Mesenchymal stem cell (in vitro differentiated cells and primary cell): ENCODE measurements at regions not wholly inside any gene's neighbourhood (a gene's known extent, or its start where the extent isn't known, plus 50 kb on each side); places are given as distances from the start of the nearest gene placed in this dataset.
A peak's percentile ranks its signal among the peaks of the same experiment; 100 is the strongest.

Experiments used
- DNase-seq: peaks from one replicate; pipeline ENCODE4 v3.0.0-alpha.2; 2013
- H2AFZ ChIP-seq: one replicate; pipeline ENCODE4 v1.6.1; 2013; ENCODE audit warnings: low read depth, mild to moderate bottlenecking, control low read depth, inconsistent platforms, low read length, moderate library complexity
- H2AK5ac ChIP-seq: 2 replicates; pipeline ENCODE4 v1.6.1; 2013; ENCODE audit warnings: low read length, moderate library complexity, mild to moderate bottlenecking, inconsistent platforms; ENCODE audit not compliant: severe bottlenecking
- H2BK120ac ChIP-seq: one replicate; pipeline ENCODE4 v1.6.1; 2013; ENCODE audit warnings: low read depth, mild to moderate bottlenecking, inconsistent platforms, low read length, moderate library complexity
- H2BK12ac ChIP-seq, 2 experiments: one replicate each; pipeline ENCODE4 v1.6.1; 2013; ENCODE audit warnings: inconsistent platforms in 2 of 2, low read length in 2 of 2, mild to moderate bottlenecking in 2 of 2, moderate library complexity in 2 of 2, control low read depth in 1 of 2
- H2BK15ac ChIP-seq: one replicate; pipeline ENCODE4 v1.6.1; 2013; ENCODE audit warnings: mild to moderate bottlenecking, low read depth, inconsistent platforms; ENCODE audit not compliant: poor library complexity, severe bottlenecking
- H2BK5ac ChIP-seq: 2 replicates; pipeline ENCODE4 v1.6.1; 2013; ENCODE audit warnings: low read depth, mild to moderate bottlenecking, low read length, control low read depth, inconsistent platforms; ENCODE audit not compliant: poor library complexity, severe bottlenecking
- H3K14ac ChIP-seq, 2 experiments: one replicate each; pipeline ENCODE4 v1.6.1; 2013; ENCODE audit warnings: inconsistent platforms in 2 of 2, low read length in 2 of 2, control low read depth in 1 of 2, mild to moderate bottlenecking in 1 of 2, moderate library complexity in 1 of 2
- H3K18ac ChIP-seq, 2 experiments: one replicate each; pipeline ENCODE4 v1.6.1; 2013; ENCODE audit warnings: inconsistent platforms in 2 of 2, low read length in 2 of 2, control low read depth in 1 of 2, low read depth in 1 of 2, mild to moderate bottlenecking in 1 of 2
- H3K23ac ChIP-seq, 2 experiments: one replicate each; pipeline ENCODE4 v1.6.1; 2013; ENCODE audit warnings: inconsistent platforms in 2 of 2, low read length in 2 of 2, mild to moderate bottlenecking in 2 of 2, moderate library complexity in 2 of 2, control low read depth in 1 of 2
- H3K27ac ChIP-seq: 2 replicates; pipeline ENCODE4 v1.5.1; 2013; ENCODE audit warnings: mild to moderate bottlenecking, moderate library complexity, low read length, control low read depth, inconsistent platforms; ENCODE audit not compliant: poor library complexity, severe bottlenecking
- H3K27me3 ChIP-seq, 2 experiments: 2 replicates each; pipeline versions ENCODE4 v1.6.1 to v1.7.0; 2013; ENCODE audit warnings: low read length in 2 of 2, mild to moderate bottlenecking in 2 of 2, moderate library complexity in 2 of 2, control low read depth in 1 of 2, inconsistent platforms in 1 of 2; ENCODE audit not compliant: control insufficient read depth in 1 of 2, insufficient read depth in 1 of 2
- H3K36me3 ChIP-seq, 2 experiments: 2 replicates each; pipeline versions ENCODE4 v1.6.1 to v1.7.0; 2013; ENCODE audit warnings: low read length in 2 of 2, control low read depth in 1 of 2, inconsistent platforms in 1 of 2, low read depth in 1 of 2, mild to moderate bottlenecking in 1 of 2; ENCODE audit not compliant: insufficient read depth in 2 of 2, control insufficient read depth in 1 of 2
- H3K4ac ChIP-seq, 2 experiments: one replicate each; pipeline ENCODE4 v1.6.1; 2013; ENCODE audit warnings: inconsistent platforms in 2 of 2, low read length in 2 of 2, mild to moderate bottlenecking in 2 of 2, moderate library complexity in 2 of 2, control low read depth in 1 of 2, low read depth in 1 of 2
- H3K4me1 ChIP-seq: 2 replicates; pipeline ENCODE4 v1.6.1; 2013; ENCODE audit warnings: low read depth, low read length, control low read depth; ENCODE audit not compliant: control insufficient read depth, insufficient read depth
- H3K4me2 ChIP-seq: 2 replicates; pipeline ENCODE4 v1.6.1; 2013; ENCODE audit warnings: low read length, mild to moderate bottlenecking, inconsistent platforms; ENCODE audit not compliant: poor library complexity, severe bottlenecking
- H3K4me3 ChIP-seq, 2 experiments: 2 replicates each; pipeline versions ENCODE4 v1.5.1 to v1.7.0; 2013; ENCODE audit warnings: low read length in 2 of 2, mild to moderate bottlenecking in 2 of 2, control low read depth in 1 of 2, low read depth in 1 of 2; ENCODE audit not compliant: insufficient read depth in 1 of 2
- H3K79me1 ChIP-seq: replicated peaks from 2 replicates; pipeline ENCODE4 v1.6.1; 2013; ENCODE audit warnings: mild to moderate bottlenecking, control low read depth, low read length, inconsistent platforms; ENCODE audit not compliant: poor library complexity, severe bottlenecking
- H3K9ac ChIP-seq: 2 replicates; pipeline ENCODE4 v1.7.0; 2013; ENCODE audit warnings: mild to moderate bottlenecking, low read length, moderate library complexity
- H3K9me3 ChIP-seq: 2 replicates; pipeline ENCODE4 v1.7.0; 2013; ENCODE audit warnings: mild to moderate bottlenecking, low read length; ENCODE audit not compliant: control insufficient read depth
- H4K8ac ChIP-seq: one replicate; pipeline ENCODE4 v1.6.1; 2013; ENCODE audit warnings: inconsistent platforms, mild to moderate bottlenecking, low read length, moderate library complexity
- H4K91ac ChIP-seq: one replicate; pipeline ENCODE4 v1.6.1; 2013; ENCODE audit warnings: mild to moderate bottlenecking, low read length, inconsistent platforms
- WGBS: methylation state at CpG from one replicate; pipeline ENCODE4 v1.1.7; 2013; ENCODE audit warnings: mixed read lengths; 5-methylcytosine and 5-hydroxymethylcytosine counted together

DNA sequence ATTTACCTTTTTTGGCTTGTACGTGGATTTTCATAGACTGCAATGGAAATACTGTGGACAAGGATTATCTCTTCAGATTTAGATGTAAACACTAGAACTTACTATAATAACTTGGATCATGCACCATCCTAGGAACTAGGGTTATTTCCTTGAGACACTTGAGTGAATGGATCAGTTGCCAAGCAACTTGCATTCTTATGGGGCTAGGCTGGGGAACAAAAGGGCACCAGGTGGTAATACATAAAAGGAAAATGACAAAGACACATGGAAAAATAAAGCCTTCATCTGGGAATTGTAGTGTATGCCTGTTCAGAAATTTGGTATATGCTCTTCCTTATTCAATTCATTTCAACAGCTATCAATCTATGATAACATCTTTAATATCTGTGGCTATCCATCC is 247.1 kb downstream of the SPRY1 start:
- Histone ChIP-seq H3K36me3 (no peaks in the 10 kb centered on the region), H3K27me3 (no peaks in the 10 kb centered on the region), H2AK5ac (no peak overlapping the region), H3K9ac (no peak overlapping the region), H3K18ac (no peak overlapping the region), H4K8ac (no peak overlapping the region), H3K23ac (no peak overlapping the region), H2AFZ (no peak overlapping the region), H2BK12ac (no peak overlapping the region), H3K14ac (no peak overlapping the region), H3K4ac (no peak overlapping the region), H2BK120ac (no peak overlapping the region), H3K79me1 (no peaks in the 10 kb centered on the region), H2BK5ac (no peak overlapping the region), H2BK15ac (no peak overlapping the region), H3K4me1 (no peaks in the 10 kb centered on the region), H3K4me2 (no peak overlapping the region), H3K27ac (no peak overlapping the region), H3K9me3 (no peaks in the 10 kb centered on the region), H4K91ac (no peak overlapping the region), H3K4me3 (no peak overlapping the region)
- WGBS, result no CpG with 5 or more reads among the region's 1 CpG
- no peak for DNase-seq

GRCh38 chr4:123649250-123649644 is 252.7 kb downstream of the SPRY1 start:
- no peak overlapping the region for H2BK120ac ChIP-seq
- no peaks in the 10 kb centered on the region for H3K79me1 ChIP-seq
- no peak overlapping the region for H3K23ac ChIP-seq
- H3K9ac ChIP-seq, result peak overlapping the region; percentile 89
- H4K8ac ChIP-seq, result no peak overlapping the region
- H3K9me3 ChIP-seq, result no peaks in the 10 kb centered on the region
- H3K27ac ChIP-seq, result peak overlapping the region; percentile 81
- no peak overlapping the region for H4K91ac ChIP-seq
- no peak overlapping the region for H2BK5ac ChIP-seq
- no peak overlapping the region for H3K4me3 ChIP-seq
- H3K4me1 ChIP-seq, result no peaks in the 10 kb centered on the region
- 94% methylated on average over 2 of the region's 4 CpGs for WGBS
- no peak overlapping the region for H3K4me2 ChIP-seq
- no peak overlapping the region for H2BK15ac ChIP-seq
- H3K18ac ChIP-seq, result peak overlapping the region in 1 of 2 experiments; percentile 28
- no peak for DNase-seq
- no peaks in the 10 kb centered on the region for H3K36me3 ChIP-seq
- no peak overlapping the region for H3K4ac ChIP-seq
- H3K27me3 ChIP-seq, result no peaks in the 10 kb centered on the region
- peak overlapping the region in 1 of 2 experiments; percentile 42 for H2BK12ac ChIP-seq
- no peak overlapping the region for H3K14ac ChIP-seq
- H2AK5ac ChIP-seq, result no peak overlapping the region
- no peak overlapping the region for H2AFZ ChIP-seq

- H3K18ac ChIP-seq, result peak overlapping the region; percentile 4 to 28
- WGBS, result 64% methylated on average over 10 of the region's 11 CpGs
- no peaks in the 10 kb centered on the region for H3K79me1 ChIP-seq
- DNase-seq, result peak; percentile 96
- no peak overlapping the region for H2BK5ac ChIP-seq
- no peak overlapping the region for H3K4ac ChIP-seq
- H2AK5ac ChIP-seq, result no peak overlapping the region
- H3K4me2 ChIP-seq, result no peak overlapping the region
- H2BK15ac ChIP-seq, result no peak overlapping the region
- H3K9ac ChIP-seq, result peak overlapping the region; percentile 89
- peak overlapping the region in 1 of 2 experiments; percentile 37 for H3K4me3 ChIP-seq
- no peak overlapping the region for H3K23ac ChIP-seq
- peak overlapping the region; percentile 45 for H4K8ac ChIP-seq
- H3K4me1 ChIP-seq, result no peaks in the 10 kb centered on the region
- H3K14ac ChIP-seq, result no peak overlapping the region
- no peak overlapping the region for H2BK120ac ChIP-seq
- H3K36me3 ChIP-seq, result no peaks in the 10 kb centered on the region
- H3K9me3 ChIP-seq, result no peaks in the 10 kb centered on the region
- H2BK12ac ChIP-seq, result peak overlapping the region in 1 of 2 experiments; percentile 49
- no peaks in the 10 kb centered on the region for H3K27me3 ChIP-seq
- H3K27ac ChIP-seq, result peak overlapping the region; percentile 81
- H2AFZ ChIP-seq, result no peak overlapping the region
- no peak overlapping the region for H4K91ac ChIP-seq
Measured at GRCh38 chr4:123649645-123650391, 253.2 kb downstream of the SPRY1 start.

DNA sequence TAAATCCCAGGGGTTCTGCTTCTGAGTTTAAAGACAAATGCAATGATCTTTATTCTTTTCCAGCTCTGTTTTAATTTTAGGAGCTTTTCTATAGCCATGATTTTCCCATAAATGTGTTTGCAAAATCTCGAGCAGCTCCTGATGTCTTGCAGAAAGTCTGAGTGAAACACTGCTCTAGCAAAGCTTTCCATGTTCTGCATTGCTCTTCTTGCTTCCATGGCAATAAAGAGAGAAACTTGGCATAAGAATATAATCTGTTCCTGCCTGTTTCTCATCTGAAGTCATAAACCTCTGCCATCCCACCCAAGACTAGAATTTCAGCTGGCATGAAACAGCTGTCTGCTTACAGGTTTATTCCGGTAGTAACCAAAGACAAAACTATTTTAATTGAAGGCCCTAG is 254.5 kb downstream of the SPRY1 start:
- no peak overlapping the region for H2BK5ac ChIP-seq
- DNase-seq, result no peak
- no peak overlapping the region for H3K14ac ChIP-seq
- H2AFZ ChIP-seq, result no peak overlapping the region
- H3K4ac ChIP-seq, result no peak overlapping the region
- H3K27ac ChIP-seq, result no peak overlapping the region
- H2BK12ac ChIP-seq, result no peak overlapping the region
- H3K23ac ChIP-seq, result no peak overlapping the region
- 97% methylated on average over 2 of the region's 2 CpGs for WGBS
- H3K9ac ChIP-seq, result peak overlapping the region; percentile 89
- H3K4me1 ChIP-seq, result no peaks in the 10 kb centered on the region
- H4K91ac ChIP-seq, result no peak overlapping the region
- no peak overlapping the region for H4K8ac ChIP-seq
- no peaks in the 10 kb centered on the region for H3K9me3 ChIP-seq
- H3K4me2 ChIP-seq, result no peak overlapping the region
- H3K18ac ChIP-seq, result peak overlapping the region in 1 of 2 experiments; percentile 30
- no peak overlapping the region for H2BK120ac ChIP-seq
- H3K27me3 ChIP-seq, result no peaks in the 10 kb centered on the region
- no peak overlapping the region for H3K4me3 ChIP-seq
- H2BK15ac ChIP-seq, result no peak overlapping the region
- H3K79me1 ChIP-seq, result no peaks in the 10 kb centered on the region
- no peaks in the 10 kb centered on the region for H3K36me3 ChIP-seq
- no peak overlapping the region for H2AK5ac ChIP-seq
